HG02678 (cell line): ENCODE measurements at regions not wholly inside any gene's neighbourhood (a gene's known extent, or its start where the extent isn't known, plus 50 kb on each side); places are given as distances from the start of the nearest gene placed in this dataset.

Source experiments
- ATAC-seq: cut with Tn5 transposase; IDR thresholded peaks from one replicate; pipeline ENCODE4 v1.9.1; 2021; ENCODE audit warnings: mild to moderate bottlenecking, moderate library complexity; ENCODE audit not compliant: unreplicated experiment

GRCh38 chr3:76400141-76400540, 614.8 kb upstream of the ZNF717 start:
- no peak for ATAC-seq

- no peak for ATAC-seq
Observed at GRCh38 chr3:76402926-76403325, 617.6 kb upstream of the ZNF717 start.

DNA sequence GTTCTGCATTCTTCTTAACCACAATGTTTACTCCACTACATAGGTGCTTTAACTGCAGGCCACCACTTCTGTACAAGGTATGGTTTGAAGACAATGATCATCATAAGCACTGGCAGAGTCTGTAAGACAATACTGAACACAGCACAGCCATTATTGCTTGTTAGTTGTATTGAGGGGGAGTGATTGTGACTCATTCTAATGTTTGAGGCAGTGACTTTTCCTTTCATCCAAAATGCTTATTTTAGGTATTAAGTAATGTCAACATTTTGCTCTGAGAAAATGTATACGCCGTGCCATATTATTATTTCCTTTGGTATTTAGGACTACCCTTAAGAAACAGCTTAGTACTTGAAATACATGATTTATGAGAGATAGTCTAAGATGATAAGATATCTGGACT, 618.2 kb upstream of the ZNF717 start:
- no peak for ATAC-seq

DNA sequence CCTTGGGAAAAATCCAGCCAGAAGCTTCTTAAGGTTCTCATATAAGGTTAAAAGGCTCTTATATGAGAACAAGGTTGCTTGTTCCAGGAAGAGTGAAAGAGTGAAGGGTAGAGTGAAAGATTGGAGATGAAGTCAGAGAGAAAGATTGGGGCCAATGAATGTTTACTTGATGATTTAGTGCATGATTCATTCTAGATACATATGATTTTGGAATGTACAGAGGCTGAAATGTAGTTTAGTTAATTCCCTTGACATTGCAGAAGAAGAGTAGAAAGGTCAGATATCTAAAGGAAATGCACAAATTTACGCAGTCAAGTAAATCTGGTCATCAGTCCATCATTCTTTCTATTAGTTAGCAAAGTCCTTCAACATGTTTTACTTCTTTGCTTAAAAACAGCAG, 619.8 kb upstream of the ZNF717 start:
- ATAC-seq, result no peak

DNA sequence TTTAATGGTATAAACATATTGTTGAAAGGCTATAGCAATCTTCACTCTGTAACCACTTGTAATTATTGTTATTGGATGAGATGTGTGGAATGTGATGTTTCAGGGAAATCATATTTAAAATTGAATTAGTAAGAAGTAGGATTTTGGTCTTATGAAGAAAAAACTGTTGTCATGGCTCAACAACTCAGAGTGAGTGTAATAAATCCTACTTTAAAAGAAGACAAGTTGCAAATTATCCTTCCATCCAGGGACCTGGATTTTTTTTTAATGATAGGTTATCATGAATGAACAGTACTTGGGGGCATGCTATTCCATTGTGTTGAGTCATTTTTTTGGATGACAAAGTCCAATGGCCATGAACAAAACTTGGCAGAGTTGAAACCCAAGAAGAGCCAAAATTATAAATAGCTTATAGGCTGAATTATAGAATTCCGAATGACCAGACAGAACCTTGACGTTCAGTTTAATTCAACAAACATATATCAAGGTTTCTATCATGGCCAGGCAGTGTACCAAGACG, 625.5 kb upstream of the ZNF717 start:
- ATAC-seq, result no peak

- ATAC-seq, result no peak
Observed at GRCh38 chr3:76415384-76415783, 624.5 kb upstream of the ROBO2 start.

GRCh38 chr3:76429581-76430177, 610.2 kb upstream of the ROBO2 start:
- ATAC-seq, result no peak

GRCh38 chr3:76432396-76432795, 607.5 kb upstream of the ROBO2 start:
- no peak for ATAC-seq

DNA sequence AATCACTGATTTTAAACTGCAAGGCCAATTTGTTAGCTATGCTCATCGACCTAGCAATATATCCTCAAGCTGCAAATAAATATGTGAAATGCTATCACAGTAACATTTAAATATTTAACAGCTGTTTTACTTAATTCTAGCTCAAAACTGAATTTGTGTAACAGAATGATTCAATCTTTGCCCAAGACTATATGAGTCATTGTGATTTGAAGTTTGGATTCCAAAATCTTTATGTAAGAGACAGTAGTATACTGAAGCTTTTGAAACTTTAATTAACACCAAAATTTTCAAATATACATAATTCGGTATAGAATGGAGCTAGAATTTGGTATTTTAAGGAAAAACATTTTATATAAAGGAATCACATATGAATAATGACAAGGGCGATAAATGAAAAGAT, 603.0 kb upstream of the ROBO2 start:
- ATAC-seq, result no peak

DNA sequence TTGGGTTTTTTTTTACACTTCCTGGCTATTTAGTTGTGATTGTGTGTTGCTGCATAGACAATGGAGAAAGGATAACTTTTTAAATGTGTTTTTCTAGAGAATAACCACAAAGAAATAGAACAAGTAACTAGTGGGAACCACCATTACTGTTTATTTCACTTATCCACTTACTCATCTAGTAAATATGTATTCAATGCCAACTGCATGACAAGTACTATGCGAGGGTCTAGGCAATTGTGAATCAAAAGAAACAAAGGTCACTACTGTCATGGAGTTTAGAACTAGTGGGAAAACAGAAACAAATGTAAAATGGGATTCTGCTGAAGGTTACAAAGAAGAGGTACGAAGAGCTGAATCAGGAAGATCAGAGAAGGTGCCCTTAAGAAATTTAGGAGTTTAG, 600.9 kb upstream of the ROBO2 start:
- ATAC-seq, result no peak

- no peak for ATAC-seq
Observed at GRCh38 chr3:76442374-76442915, 597.5 kb upstream of the ROBO2 start.

DNA sequence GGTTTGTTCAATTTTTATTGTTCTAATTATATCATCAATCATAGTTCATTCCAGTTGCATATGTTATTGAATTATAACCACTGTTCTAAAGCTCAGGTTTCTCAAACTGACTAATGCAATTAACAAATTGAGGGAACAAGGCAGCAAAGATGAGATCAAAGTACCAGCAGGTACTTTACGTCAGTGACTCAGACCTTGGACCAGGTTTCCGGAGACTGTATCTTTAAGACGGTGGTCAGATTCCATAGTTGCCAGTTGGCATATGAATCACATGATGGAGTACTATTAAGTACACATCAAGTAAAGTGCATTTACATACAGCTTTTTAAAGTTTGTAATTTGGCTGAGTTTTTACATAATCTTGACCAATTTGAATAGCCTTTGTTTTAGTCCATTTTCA, 583.6 kb upstream of the ROBO2 start:
- no peak for ATAC-seq

DNA sequence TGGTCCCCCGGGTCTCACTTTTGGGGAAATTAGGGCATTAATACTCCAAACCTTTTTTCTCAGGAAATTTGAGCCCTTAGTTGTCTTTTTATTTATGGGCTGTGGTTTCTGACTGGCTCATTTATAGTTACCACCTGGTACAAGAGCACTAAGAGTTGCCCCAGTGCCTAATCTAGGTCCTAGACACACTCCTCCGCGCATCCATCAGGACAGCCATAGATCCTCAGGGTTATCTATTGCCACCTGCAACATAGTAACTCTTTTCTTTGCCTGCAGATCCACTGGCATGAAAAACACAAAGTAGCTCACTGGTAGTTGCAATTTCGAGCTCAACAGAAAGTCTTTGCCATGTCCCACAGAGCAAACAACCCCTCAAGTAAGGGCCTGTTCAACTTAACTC, 576.4 kb upstream of the ROBO2 start:
- ATAC-seq, result no peak

DNA sequence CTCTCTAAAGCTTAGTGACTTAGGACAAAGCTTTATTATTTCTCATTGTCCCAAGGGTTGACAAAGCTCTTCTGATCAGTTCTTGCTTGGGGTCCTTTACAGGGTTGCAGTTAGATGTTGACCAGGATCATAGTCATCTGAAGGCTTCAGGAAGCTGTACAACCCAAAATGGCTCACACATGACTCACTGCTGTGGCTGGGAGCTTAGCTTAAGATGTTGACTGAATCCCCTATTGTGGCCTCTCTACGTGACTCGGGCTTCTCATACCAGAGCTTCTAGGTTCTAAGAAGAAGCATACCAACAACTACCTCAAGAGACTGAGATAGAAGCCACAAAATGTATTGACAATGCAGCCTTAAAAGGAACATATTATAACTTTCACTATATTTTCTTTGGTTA, 569.6 kb upstream of the ROBO2 start:
- no peak for ATAC-seq

DNA sequence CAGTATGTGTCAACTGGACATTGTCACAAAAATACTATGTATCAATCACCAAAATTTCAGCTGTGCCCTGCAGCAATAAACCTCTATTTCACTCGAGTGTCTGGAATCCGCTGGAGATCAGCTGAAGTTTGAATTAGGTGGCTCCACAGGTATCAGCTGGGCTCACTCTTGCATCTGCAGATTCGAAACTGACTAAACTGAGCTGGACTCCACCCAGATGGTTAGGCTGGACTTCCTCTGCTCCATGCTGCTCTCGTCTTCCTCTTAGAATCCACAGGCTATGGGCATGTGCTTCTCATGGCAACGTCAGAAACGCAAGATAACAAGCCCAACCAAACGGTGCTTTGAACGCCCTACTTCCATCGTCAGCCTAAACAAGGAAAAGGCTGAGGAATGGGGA, 565.3 kb upstream of the ROBO2 start:
- ATAC-seq, result no peak

- no peak for ATAC-seq
Observed at GRCh38 chr3:76479161-76479650, 560.7 kb upstream of the ROBO2 start.

GRCh38 chr3:76482510-76482909, 557.4 kb upstream of the ROBO2 start:
- no peak for ATAC-seq

GRCh38 chr3:76487446-76487845, 552.5 kb upstream of the ROBO2 start:
- no peak for ATAC-seq

DNA sequence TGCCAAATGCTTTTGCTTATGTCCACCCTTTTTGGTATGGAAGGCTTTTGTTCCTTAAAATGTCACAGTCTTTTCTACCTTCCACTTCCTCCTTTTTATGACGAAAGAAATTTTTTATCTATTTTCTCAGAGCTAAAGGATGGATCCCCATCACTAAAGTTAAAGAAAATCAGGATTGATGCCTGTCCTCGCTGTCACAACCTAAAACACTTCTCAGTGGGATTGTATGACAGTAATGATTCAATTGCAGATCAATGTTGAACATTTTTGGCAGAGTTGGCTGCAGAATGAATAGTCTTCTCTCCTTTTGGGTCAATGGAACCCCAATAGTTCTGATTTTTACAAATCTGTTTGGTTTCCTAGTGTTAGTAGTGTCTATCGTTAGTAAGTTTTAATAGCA, 549.8 kb upstream of the ROBO2 start:
- no peak for ATAC-seq

- no peak for ATAC-seq
Observed at GRCh38 chr3:76495216-76495615, 544.7 kb upstream of the ROBO2 start.

- ATAC-seq, result no peak
Observed at GRCh38 chr3:76497636-76498035, 542.3 kb upstream of the ROBO2 start.

DNA sequence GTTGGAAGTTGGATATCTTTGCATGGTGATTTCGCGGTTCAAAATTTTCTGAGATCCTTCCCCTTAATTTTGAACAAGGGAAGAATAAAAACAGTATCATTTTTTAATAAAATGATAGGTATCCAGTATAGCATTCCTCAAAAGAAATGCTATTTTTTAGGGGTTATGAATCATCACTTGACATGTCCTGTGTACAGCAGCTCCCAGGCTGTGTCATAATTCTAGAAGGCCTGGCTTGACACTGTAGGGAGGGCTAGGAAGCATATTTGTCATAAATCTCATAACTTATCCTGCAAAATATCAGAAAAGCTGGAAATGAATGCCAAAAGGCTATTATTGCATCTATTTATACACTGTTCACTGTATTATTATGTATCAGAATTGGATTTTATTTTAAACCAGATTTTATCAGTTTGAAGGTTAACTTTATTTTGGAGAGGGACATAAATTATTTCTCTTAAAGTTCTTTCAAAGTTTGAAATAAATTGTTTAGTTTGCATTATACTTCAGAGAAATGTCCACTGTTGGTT, 539.1 kb upstream of the ROBO2 start:
- no peak for ATAC-seq

- ATAC-seq, result no peak
Observed at GRCh38 chr3:76501315-76501714, 538.6 kb upstream of the ROBO2 start.
